ENCODE measurements at regions not wholly inside any gene's neighbourhood (a gene's known extent, or its start where the extent isn't known, plus 50 kb on each side); places are given as distances from the start of the nearest gene placed in this dataset.

GRCh38 chr14:61934385-61934784, 172.2 kb downstream of the SNAPC1 start:
- H3K4me3 ChIP-seq: no peak overlapping the region
- no peaks in the 10 kb centered on the region for H3K36me3 ChIP-seq
- H3K9me3 ChIP-seq: no peaks in the 10 kb centered on the region
- no peaks in the 10 kb centered on the region for H4K20me1 ChIP-seq
- H3K27me3 ChIP-seq: no peaks in the 10 kb centered on the region
- TF ChIP-seq Cebpa-rat (IDR thresholded peaks at IDR 0.05): no peak
- no peak overlapping the region for H3K4me2 ChIP-seq
- no peak overlapping the region for H3K9ac ChIP-seq
- H3K27ac ChIP-seq: no peak overlapping the region
- no peaks in the 10 kb centered on the region for H3K4me1 ChIP-seq

- H3K4me2 ChIP-seq: no peak overlapping the region
- H3K9me3 ChIP-seq: no peaks in the 10 kb centered on the region
- H4K20me1 ChIP-seq: no peaks in the 10 kb centered on the region
- no peaks in the 10 kb centered on the region for H3K27me3 ChIP-seq
- H3K27ac ChIP-seq: no peak overlapping the region
- H3K4me1 ChIP-seq: no peaks in the 10 kb centered on the region
- no peaks in the 10 kb centered on the region for H3K36me3 ChIP-seq
- no peak overlapping the region for H3K4me3 ChIP-seq
- no peak overlapping the region for H3K9ac ChIP-seq
- no peak for TF ChIP-seq Cebpa-rat (IDR thresholded peaks at IDR 0.05)
These were observed 177.6 kb downstream of the SNAPC1 start for GRCh38 chr14:61939776-61940175.

- no peak overlapping the region for H3K27ac ChIP-seq
- no peaks in the 10 kb centered on the region for H3K9me3 ChIP-seq
- no peak overlapping the region for H3K4me2 ChIP-seq
- no peak overlapping the region for H3K4me3 ChIP-seq
- TF ChIP-seq Cebpa-rat (IDR thresholded peaks at IDR 0.05): no peak
- H3K36me3 ChIP-seq: no peaks in the 10 kb centered on the region
- no peaks in the 10 kb centered on the region for H4K20me1 ChIP-seq
- H3K4me1 ChIP-seq: no peaks in the 10 kb centered on the region
- H3K9ac ChIP-seq: no peak overlapping the region
- H3K27me3 ChIP-seq: no peaks in the 10 kb centered on the region
These were observed 178.6 kb downstream of the SNAPC1 start for GRCh38 chr14:61940666-61941420.

- H3K9me3 ChIP-seq: no peaks in the 10 kb centered on the region
- H3K9ac ChIP-seq: no peak overlapping the region
- H3K27ac ChIP-seq: no peak overlapping the region
- H3K4me2 ChIP-seq: no peak overlapping the region
- TF ChIP-seq Cebpa-rat (IDR thresholded peaks at IDR 0.05): no peak
- H3K36me3 ChIP-seq: no peaks in the 10 kb centered on the region
- H3K4me1 ChIP-seq: no peaks in the 10 kb centered on the region
- no peak overlapping the region for H3K4me3 ChIP-seq
- no peaks in the 10 kb centered on the region for H3K27me3 ChIP-seq
- H4K20me1 ChIP-seq: no peaks in the 10 kb centered on the region
These were observed 179.4 kb downstream of the SNAPC1 start for GRCh38 chr14:61941421-61942150.

- Histone ChIP-seq H3K4me2 (no peak overlapping the region), H3K4me3 (no peak overlapping the region), H3K4me1 (no peaks in the 10 kb centered on the region), H4K20me1 (no peaks in the 10 kb centered on the region), H3K27me3 (no peaks in the 10 kb centered on the region), H3K9me3 (no peaks in the 10 kb centered on the region), H3K27ac (no peak overlapping the region), H3K9ac (no peak overlapping the region), H3K36me3 (no peaks in the 10 kb centered on the region)
- no peak for TF ChIP-seq Cebpa-rat (IDR thresholded peaks at IDR 0.05)
These were observed 186.2 kb downstream of the SNAPC1 start for GRCh38 chr14:61948376-61948775.

GRCh38 chr14:61950340-61950739, 188.1 kb downstream of the SNAPC1 start:
- no peaks in the 10 kb centered on the region for H3K4me1 ChIP-seq
- H3K36me3 ChIP-seq: no peaks in the 10 kb centered on the region
- no peaks in the 10 kb centered on the region for H3K27me3 ChIP-seq
- H3K9ac ChIP-seq: no peak overlapping the region
- no peak overlapping the region for H3K4me3 ChIP-seq
- no peaks in the 10 kb centered on the region for H4K20me1 ChIP-seq
- no peak overlapping the region for H3K4me2 ChIP-seq
- no peaks in the 10 kb centered on the region for H3K9me3 ChIP-seq
- no peak overlapping the region for H3K27ac ChIP-seq
- TF ChIP-seq Cebpa-rat (IDR thresholded peaks at IDR 0.05): no peak

GRCh38 chr14:61953602-61954001, 191.4 kb downstream of the SNAPC1 start:
- no peaks in the 10 kb centered on the region for H3K4me1 ChIP-seq
- no peaks in the 10 kb centered on the region for H4K20me1 ChIP-seq
- H3K9me3 ChIP-seq: peaks cover 4% of the 10 kb centered on the region
- H3K27me3 ChIP-seq: no peaks in the 10 kb centered on the region
- no peaks in the 10 kb centered on the region for H3K36me3 ChIP-seq
- TF ChIP-seq Cebpa-rat (IDR thresholded peaks at IDR 0.05): no peak
- no peak overlapping the region for H3K9ac ChIP-seq
- H3K27ac ChIP-seq: no peak overlapping the region
- H3K4me3 ChIP-seq: no peak overlapping the region
- no peak overlapping the region for H3K4me2 ChIP-seq

GRCh38 chr14:61954306-61954705, 192.1 kb downstream of the SNAPC1 start:
- no peak overlapping the region for H3K9ac ChIP-seq
- H3K4me3 ChIP-seq: no peak overlapping the region

GRCh38 chr14:61956517-61956916, 194.3 kb downstream of the SNAPC1 start:
- Histone ChIP-seq H3K27ac (no peak overlapping the region), H3K27me3 (no peaks in the 10 kb centered on the region), H3K9me3 (peaks cover 4% of the 10 kb centered on the region), H3K4me3 (no peak overlapping the region), H3K4me2 (no peak overlapping the region), H3K36me3 (no peaks in the 10 kb centered on the region), H3K4me1 (no peaks in the 10 kb centered on the region), H3K9ac (no peak overlapping the region), H4K20me1 (no peaks in the 10 kb centered on the region)
- no peak for TF ChIP-seq Cebpa-rat (IDR thresholded peaks at IDR 0.05)

More at GRCh38 chr14:61954306-61954705, 192.1 kb downstream of the SNAPC1 start:
- Histone ChIP-seq H3K4me2 (no peak overlapping the region), H4K20me1 (no peaks in the 10 kb centered on the region), H3K27ac (no peak overlapping the region), H3K27me3 (no peaks in the 10 kb centered on the region), H3K36me3 (no peaks in the 10 kb centered on the region), H3K4me1 (no peaks in the 10 kb centered on the region), H3K9me3 (peaks cover 4% of the 10 kb centered on the region)
- TF ChIP-seq Cebpa-rat (IDR thresholded peaks at IDR 0.05): no peak

- TF ChIP-seq Cebpa-rat (IDR thresholded peaks at IDR 0.05): no peak
- Histone ChIP-seq H3K4me2 (no peak overlapping the region), H3K27ac (no peak overlapping the region), H4K20me1 (no peaks in the 10 kb centered on the region), H3K9ac (no peak overlapping the region), H3K4me3 (no peak overlapping the region), H3K36me3 (no peaks in the 10 kb centered on the region), H3K27me3 (no peaks in the 10 kb centered on the region), H3K4me1 (no peaks in the 10 kb centered on the region), H3K9me3 (peaks cover 4% of the 10 kb centered on the region)
These were observed 197.1 kb downstream of the SNAPC1 start for GRCh38 chr14:61959348-61959747.
